SK-N-SH (cell line): ENCODE measurements at regions not wholly inside any gene's neighbourhood (a gene's known extent, or its start where the extent isn't known, plus 50 kb on each side); places are given as distances from the start of the nearest gene placed in this dataset.

Source experiments
- CTCF ChIA-PET: fragments of 300-600, 350-600 bp; formaldehyde crosslinking; extraction: SDS; loops from one replicate; lab custom pipeline; 2021; lab: Yijun Ruan, JAX
- POLR2A ChIA-PET: fragments of 350-600 bp; sonication (Branson Sonifier 250); formaldehyde crosslinking; extraction: SDS; loops from one replicate; lab custom pipeline; 2020; ENCODE audit warnings: antibody characterized with exemption, inconsistent platforms; lab: Yijun Ruan, JAX
- DNase-seq: peaks from one replicate; pipeline ENCODE4 v3.0.0; 2012
- H2AFZ ChIP-seq: fragments of 200-600 bp; sonication (generic); 2 replicates; pipeline ENCODE4 v1.8.1; 2016; ENCODE audit warnings: antibody characterized with exemption, mild to moderate bottlenecking, low read depth
- H3F3A ChIP-seq: fragments of 200-600 bp; sonication (generic); replicated peaks from 2 replicates; pipeline ENCODE3; 2016; ENCODE audit warnings: antibody characterized with exemption, mild to moderate bottlenecking; ENCODE audit not compliant: insufficient read depth
- H3K27ac ChIP-seq, 2 experiments: fragments of 200-500 bp in 1 of 2; fragments of 200-600 bp in 1 of 2; sonication (Bioruptor generic) in 1 of 2; sonication (generic), shearing (Covaris generic) in 1 of 2; 2 replicates each; pipeline versions ENCODE4 v1.5.1 to v1.6.1; 2014 to 2016; ENCODE audit warnings: low read depth in 2 of 2, inconsistent platforms in 1 of 2, low read length in 1 of 2, mild to moderate bottlenecking in 1 of 2, mixed read lengths in 1 of 2
- H3K27me3 ChIP-seq: fragments of 200-600 bp; sonication (generic), shearing (Covaris generic); 2 replicates; pipeline ENCODE4 v1.6.1; 2016; ENCODE audit warnings: mixed run types; ENCODE audit not compliant: insufficient read depth
- H3K36me3 ChIP-seq, 2 experiments: fragments of 200-500 bp in 1 of 2; fragments of 200-600 bp in 1 of 2; sonication (Bioruptor generic) in 1 of 2; sonication (generic) in 1 of 2; replicated peaks in 1 of 2; 2 replicates each; pipeline versions ENCODE3 to v1.5.1; 2014 to 2016; ENCODE audit warnings: low read length in 1 of 2, mild to moderate bottlenecking in 1 of 2; ENCODE audit not compliant: insufficient read depth in 2 of 2, control insufficient read depth in 1 of 2
- H3K4me1 ChIP-seq, 2 experiments: fragments of 200-500 bp in 1 of 2; fragments of 200-600 bp in 1 of 2; sonication (Bioruptor generic) in 1 of 2; sonication (generic), shearing (Covaris generic) in 1 of 2; 2 replicates each; pipeline versions ENCODE4 v1.5.1 to v1.6.1; 2014 to 2016; ENCODE audit warnings: low read depth in 1 of 2, low read length in 1 of 2, mixed run types in 1 of 2; ENCODE audit not compliant: insufficient read depth in 2 of 2, control insufficient read depth in 1 of 2
- H3K4me2 ChIP-seq: fragments of 200-600 bp; sonication (generic), shearing (Covaris generic); 2 replicates; pipeline ENCODE4 v1.6.1; 2017; ENCODE audit warnings: mixed run types
- H3K4me3 ChIP-seq, 2 experiments: fragments of 200-500 bp in 1 of 2; fragments of 200-600 bp in 1 of 2; sonication (Bioruptor generic) in 1 of 2; sonication (generic), shearing (Covaris generic) in 1 of 2; 2 replicates each; pipeline versions ENCODE4 v1.5.1 to v1.8.1; 2014 to 2016; ENCODE audit warnings: low read depth in 2 of 2, inconsistent platforms in 1 of 2, low read length in 1 of 2, mild to moderate bottlenecking in 1 of 2, mixed read lengths in 1 of 2, moderate library complexity in 1 of 2
- H3K79me2 ChIP-seq: fragments of 200-600 bp; sonication (generic); 2 replicates; pipeline ENCODE4 v1.8.1; 2017; ENCODE audit warnings: mild to moderate bottlenecking; ENCODE audit not compliant: insufficient read depth
- H3K9ac ChIP-seq: fragments of 200-600 bp; sonication (generic); 2 replicates; pipeline ENCODE4 v1.6.1; 2017; ENCODE audit warnings: mixed run types
- H3K9me2 ChIP-seq: fragments of 200-600 bp; sonication (generic); 2 replicates; pipeline ENCODE4 v1.6.1; 2017; ENCODE audit warnings: mixed run types
- H3K9me3 ChIP-seq: fragments of 200-600 bp; sonication (generic); 2 replicates; pipeline ENCODE4 v1.6.1; 2017; ENCODE audit warnings: mixed run types, mild to moderate bottlenecking, moderate library complexity
- H4K20me1 ChIP-seq: fragments of 200-600 bp; sonication (generic); 2 replicates; pipeline ENCODE4 v1.6.1; 2017; ENCODE audit warnings: mild to moderate bottlenecking, mixed run types; ENCODE audit not compliant: insufficient read depth
- ELF1 ChIP-seq: IDR thresholded peaks from 2 replicates; pipeline ENCODE4 v1.4.0; 2012
- EZH2phosphoT487 ChIP-seq: fragments of 200-600 bp; sonication (generic); IDR thresholded peaks from 2 replicates; pipeline ENCODE4 v1.6.1; 2017; ENCODE audit warnings: low read depth, mixed run types, mild to moderate bottlenecking, antibody characterized with exemption, moderate library complexity, borderline replicate concordance
- FOSL2 ChIP-seq: IDR thresholded peaks from 2 replicates; pipeline ENCODE4 v1.4.0; 2012; ENCODE audit warnings: low read depth, mild to moderate bottlenecking, moderate library complexity, borderline replicate concordance
- GATA2 ChIP-seq: sonication (generic); formaldehyde crosslinking; IDR thresholded peaks from 2 replicates; pipeline ENCODE4 v1.5.0; 2020; ENCODE audit warnings: mild to moderate bottlenecking, missing genetic modification reagents
- MEF2A ChIP-seq: IDR thresholded peaks from 2 replicates; pipeline ENCODE4 v1.4.0; 2012; ENCODE audit warnings: low read depth, borderline replicate concordance
- RAD21 ChIP-seq: IDR thresholded peaks from 2 replicates; pipeline ENCODE4 v1.6.1; 2012; ENCODE audit warnings: mild to moderate bottlenecking, low read length
- RCOR1 ChIP-seq: fragments of 150-350 bp; IDR thresholded peaks from 2 replicates; pipeline ENCODE4 v1.6.1; 2017; ENCODE audit warnings: antibody characterized with exemption, low read length
- RXRA ChIP-seq: IDR thresholded peaks from 2 replicates; pipeline ENCODE4 v1.4.0; 2012; ENCODE audit warnings: low read depth, mild to moderate bottlenecking, borderline replicate concordance
- SMC3 ChIP-seq: IDR thresholded peaks from 2 replicates; pipeline ENCODE4 v1.6.1; 2012; ENCODE audit warnings: low read depth, low read length, improper control_type of control experiment
- WGBS: methylation state at CpG from one replicate; pipeline ENCODE4 v1.1.6; 2017; ENCODE audit warnings: low lambda C conversion rate; 5-methylcytosine and 5-hydroxymethylcytosine counted together
- TF ChIP-seq, protein P1 (sequence below): IDR thresholded peaks from 2 replicates; pipeline ENCODE4 v1.6.1; 2012; ENCODE audit warnings: mild to moderate bottlenecking, low read depth, low read length, moderate library complexity
- TF ChIP-seq, protein P2 (sequence below): fragments of 150-350 bp; IDR thresholded peaks from 2 replicates; pipeline ENCODE4 v1.6.1; 2017; ENCODE audit warnings: antibody characterized with exemption, low read length, low read depth, borderline replicate concordance
- TF ChIP-seq, protein P3 (sequence below): IDR thresholded peaks from 2 replicates; pipeline ENCODE4; 2012
- TF ChIP-seq, protein P4 (sequence below): fragments of 150-350 bp; IDR thresholded peaks from 2 replicates; pipeline ENCODE4 v1.6.1; 2016; ENCODE audit warnings: mild to moderate bottlenecking, low read depth, low read length
- TF ChIP-seq, protein P5 (sequence below): IDR thresholded peaks from 2 replicates; pipeline ENCODE4 v1.4.0; 2012; ENCODE audit warnings: low read depth, borderline replicate concordance

DNA sequence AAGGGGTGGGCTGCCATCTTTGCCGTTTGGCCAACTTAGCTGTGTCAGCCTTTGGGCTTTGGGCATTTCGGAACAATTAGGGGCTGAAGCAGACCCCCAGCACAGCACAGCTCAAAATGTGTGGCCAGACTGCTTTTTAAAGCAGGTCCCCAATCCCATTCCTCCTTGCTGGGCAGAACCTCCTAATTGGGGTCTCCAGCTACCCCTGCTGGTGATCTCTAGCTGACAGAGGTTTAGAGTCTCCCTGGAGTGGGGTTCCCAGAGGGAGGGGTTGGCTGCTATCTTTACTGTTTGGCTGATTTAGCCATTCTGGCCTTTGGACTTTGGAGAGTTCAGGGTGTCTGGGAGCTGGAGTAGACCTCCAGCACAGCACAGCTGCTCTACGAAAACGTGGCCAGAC, 71.5 kb upstream of the LHCGR start:
- Histone ChIP-seq H3K27ac (no peak overlapping the region), H3K4me1 (no peaks in the 10 kb centered on the region), H3K36me3 (no peaks in the 10 kb centered on the region), H3K4me2 (no peak overlapping the region), H3F3A (no peaks in the 10 kb centered on the region), H2AFZ (no peak overlapping the region), H3K9me3 (no peaks in the 10 kb centered on the region), H3K9ac (no peak overlapping the region), H3K9me2 (no peaks in the 10 kb centered on the region), H3K27me3 (no peaks in the 10 kb centered on the region), H3K4me3 (no peak overlapping the region), H4K20me1 (no peaks in the 10 kb centered on the region), H3K79me2 (no peaks in the 10 kb centered on the region)
- WGBS, result 21% methylated on average over 4 of the region's 4 CpGs
- ChIA-PET POLR2A (no interaction called here), CTCF (no interaction called here)
- no peak for TF ChIP-seq ELF1
- TF ChIP-seq GATA2 (CRISPR knock-in tag), result no peak
- no peak for TF ChIP-seq FOSL2
- TF ChIP-seq RAD21, result no peak
- TF ChIP-seq, protein P1, sequence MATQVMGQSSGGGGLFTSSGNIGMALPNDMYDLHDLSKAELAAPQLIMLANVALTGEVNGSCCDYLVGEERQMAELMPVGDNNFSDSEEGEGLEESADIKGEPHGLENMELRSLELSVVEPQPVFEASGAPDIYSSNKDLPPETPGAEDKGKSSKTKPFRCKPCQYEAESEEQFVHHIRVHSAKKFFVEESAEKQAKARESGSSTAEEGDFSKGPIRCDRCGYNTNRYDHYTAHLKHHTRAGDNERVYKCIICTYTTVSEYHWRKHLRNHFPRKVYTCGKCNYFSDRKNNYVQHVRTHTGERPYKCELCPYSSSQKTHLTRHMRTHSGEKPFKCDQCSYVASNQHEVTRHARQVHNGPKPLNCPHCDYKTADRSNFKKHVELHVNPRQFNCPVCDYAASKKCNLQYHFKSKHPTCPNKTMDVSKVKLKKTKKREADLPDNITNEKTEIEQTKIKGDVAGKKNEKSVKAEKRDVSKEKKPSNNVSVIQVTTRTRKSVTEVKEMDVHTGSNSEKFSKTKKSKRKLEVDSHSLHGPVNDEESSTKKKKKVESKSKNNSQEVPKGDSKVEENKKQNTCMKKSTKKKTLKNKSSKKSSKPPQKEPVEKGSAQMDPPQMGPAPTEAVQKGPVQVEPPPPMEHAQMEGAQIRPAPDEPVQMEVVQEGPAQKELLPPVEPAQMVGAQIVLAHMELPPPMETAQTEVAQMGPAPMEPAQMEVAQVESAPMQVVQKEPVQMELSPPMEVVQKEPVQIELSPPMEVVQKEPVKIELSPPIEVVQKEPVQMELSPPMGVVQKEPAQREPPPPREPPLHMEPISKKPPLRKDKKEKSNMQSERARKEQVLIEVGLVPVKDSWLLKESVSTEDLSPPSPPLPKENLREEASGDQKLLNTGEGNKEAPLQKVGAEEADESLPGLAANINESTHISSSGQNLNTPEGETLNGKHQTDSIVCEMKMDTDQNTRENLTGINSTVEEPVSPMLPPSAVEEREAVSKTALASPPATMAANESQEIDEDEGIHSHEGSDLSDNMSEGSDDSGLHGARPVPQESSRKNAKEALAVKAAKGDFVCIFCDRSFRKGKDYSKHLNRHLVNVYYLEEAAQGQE, result no peak
- TF ChIP-seq SMC3, result no peak
- TF ChIP-seq RCOR1, result no peak
- no peak for TF ChIP-seq EZH2phosphoT487
- TF ChIP-seq MEF2A, result no peak
- TF ChIP-seq RXRA, result no peak
- TF ChIP-seq, protein P2, sequence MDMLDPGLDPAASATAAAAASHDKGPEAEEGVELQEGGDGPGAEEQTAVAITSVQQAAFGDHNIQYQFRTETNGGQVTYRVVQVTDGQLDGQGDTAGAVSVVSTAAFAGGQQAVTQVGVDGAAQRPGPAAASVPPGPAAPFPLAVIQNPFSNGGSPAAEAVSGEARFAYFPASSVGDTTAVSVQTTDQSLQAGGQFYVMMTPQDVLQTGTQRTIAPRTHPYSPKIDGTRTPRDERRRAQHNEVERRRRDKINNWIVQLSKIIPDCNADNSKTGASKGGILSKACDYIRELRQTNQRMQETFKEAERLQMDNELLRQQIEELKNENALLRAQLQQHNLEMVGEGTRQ, result no peak
- TF ChIP-seq, protein P3, sequence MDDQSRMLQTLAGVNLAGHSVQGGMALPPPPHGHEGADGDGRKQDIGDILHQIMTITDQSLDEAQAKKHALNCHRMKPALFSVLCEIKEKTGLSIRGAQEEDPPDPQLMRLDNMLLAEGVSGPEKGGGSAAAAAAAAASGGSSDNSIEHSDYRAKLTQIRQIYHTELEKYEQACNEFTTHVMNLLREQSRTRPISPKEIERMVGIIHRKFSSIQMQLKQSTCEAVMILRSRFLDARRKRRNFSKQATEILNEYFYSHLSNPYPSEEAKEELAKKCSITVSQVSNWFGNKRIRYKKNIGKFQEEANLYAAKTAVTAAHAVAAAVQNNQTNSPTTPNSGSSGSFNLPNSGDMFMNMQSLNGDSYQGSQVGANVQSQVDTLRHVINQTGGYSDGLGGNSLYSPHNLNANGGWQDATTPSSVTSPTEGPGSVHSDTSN, result no peak
- TF ChIP-seq, protein P4, sequence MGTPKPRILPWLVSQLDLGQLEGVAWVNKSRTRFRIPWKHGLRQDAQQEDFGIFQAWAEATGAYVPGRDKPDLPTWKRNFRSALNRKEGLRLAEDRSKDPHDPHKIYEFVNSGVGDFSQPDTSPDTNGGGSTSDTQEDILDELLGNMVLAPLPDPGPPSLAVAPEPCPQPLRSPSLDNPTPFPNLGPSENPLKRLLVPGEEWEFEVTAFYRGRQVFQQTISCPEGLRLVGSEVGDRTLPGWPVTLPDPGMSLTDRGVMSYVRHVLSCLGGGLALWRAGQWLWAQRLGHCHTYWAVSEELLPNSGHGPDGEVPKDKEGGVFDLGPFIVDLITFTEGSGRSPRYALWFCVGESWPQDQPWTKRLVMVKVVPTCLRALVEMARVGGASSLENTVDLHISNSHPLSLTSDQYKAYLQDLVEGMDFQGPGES, result no peak
- TF ChIP-seq, protein P5, sequence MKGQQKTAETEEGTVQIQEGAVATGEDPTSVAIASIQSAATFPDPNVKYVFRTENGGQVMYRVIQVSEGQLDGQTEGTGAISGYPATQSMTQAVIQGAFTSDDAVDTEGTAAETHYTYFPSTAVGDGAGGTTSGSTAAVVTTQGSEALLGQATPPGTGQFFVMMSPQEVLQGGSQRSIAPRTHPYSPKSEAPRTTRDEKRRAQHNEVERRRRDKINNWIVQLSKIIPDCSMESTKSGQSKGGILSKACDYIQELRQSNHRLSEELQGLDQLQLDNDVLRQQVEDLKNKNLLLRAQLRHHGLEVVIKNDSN, result no peak
- DNase-seq, result no peak
